Daoy (cell line): ENCODE measurements at regions not wholly inside any gene's neighbourhood (a gene's known extent, or its start where the extent isn't known, plus 50 kb on each side); places are given as distances from the start of the nearest gene placed in this dataset.

Experiments
- DNase-seq: peaks from one replicate; pipeline ENCODE4 v3.0.0-alpha.2; 2015; ENCODE audit warnings: low read depth

DNA sequence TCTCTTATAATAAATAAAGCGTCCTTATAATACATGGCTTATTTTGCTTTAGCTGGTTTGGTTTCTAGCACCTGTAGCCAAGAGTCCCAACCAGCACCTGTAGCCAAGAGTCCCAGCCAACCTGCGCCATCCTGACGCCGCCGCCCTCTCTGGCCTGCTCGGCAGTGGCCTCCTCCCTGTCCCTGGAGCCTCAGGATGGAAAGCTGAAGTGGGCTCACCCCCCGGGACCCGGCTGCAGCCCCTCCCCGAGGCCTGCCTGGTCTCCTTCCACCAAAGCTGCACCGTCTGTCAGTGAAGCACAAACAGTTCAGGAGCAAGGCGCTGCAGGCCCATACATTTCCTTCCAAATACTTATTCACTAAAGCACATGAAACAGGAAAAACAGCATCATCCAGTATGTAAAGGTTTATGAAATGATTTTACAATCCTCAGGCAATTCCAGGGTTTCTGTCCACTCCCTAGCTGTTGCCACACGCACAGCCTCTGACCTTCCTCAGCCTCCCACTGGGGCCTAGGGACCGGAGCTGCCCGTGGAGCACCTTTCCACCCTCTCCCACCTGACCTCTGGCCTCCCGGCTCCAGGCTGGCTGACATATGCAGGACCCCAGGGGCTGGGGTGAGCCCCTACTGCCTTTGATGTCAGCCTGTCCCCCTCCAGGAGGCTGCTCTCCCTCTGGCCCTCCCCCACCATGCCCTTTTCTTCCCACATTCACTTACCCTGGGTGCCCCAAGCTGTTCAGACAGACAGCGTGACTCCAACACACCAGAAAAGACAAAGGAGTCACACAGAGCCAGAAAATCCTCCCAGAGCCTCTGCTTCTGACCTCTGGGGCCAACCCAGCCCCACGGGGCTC is 149.6 kb upstream of the PPP2R2D start:
- DNase-seq: no peak

DNA sequence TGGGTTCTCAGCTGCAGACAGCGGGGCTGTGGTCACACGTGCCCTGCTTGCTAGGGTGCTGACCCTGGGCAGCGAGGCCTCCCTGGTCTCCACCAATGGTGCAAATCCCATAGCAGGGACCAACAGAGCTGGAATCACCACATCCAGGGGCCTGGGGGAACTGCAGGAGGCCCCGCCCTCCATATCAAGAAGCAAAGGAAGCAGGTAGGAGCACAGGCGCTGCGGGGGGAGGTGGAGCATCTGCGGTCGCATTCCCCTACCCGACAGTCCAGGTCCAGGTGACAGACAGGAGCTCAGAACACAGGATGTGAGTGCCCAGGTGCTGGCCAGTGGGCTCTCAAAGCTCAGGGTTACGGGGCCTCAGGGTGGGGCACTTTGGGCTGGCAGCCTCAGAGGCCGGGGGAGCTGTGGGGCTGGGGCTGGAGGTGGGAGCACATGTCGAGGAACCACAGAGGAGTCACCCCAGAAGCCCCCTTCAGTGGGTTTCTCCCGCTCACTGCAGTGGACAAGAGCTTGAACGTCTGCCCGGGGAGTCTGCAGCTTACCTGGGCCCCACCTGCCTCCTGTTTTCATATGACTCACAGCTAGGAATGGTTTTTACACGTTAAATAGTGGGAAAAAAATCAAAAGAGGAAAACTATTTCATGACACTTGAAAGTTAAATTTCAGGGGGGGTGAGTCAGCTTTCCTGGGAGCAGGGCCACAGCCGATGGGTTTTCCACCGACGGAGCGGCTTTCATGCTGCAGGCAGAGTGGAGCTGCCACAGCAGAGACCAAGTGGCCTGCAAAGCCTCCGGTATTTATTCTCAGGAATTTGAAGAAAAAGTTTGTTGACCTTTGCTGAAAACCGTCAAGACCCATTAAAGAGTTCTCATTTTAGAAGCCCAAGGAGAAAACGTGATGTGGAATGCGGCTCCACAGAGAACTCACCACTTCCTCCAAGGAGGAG is 148.7 kb upstream of the PPP2R2D start:
- DNase-seq: no peak

DNA sequence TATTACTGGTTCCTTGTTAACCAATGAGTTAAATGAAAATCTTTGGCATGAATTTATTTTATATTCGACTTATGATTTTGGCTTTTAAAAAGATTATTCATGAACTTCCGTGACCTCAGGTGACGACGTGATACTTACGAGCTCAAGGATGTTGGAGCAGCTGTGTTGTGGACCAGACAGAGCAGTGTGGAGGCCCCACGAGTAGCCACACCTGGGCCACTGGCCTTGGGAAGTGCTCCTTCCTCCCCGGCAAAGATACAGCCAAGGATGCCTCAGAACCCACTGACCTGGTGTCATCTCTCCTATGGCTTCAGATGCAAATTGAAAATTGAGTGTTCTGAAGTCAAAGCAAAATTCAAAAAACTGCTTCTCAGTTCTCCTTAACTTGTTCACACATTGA is 147.5 kb upstream of the PPP2R2D start:
- no peak for DNase-seq

DNA sequence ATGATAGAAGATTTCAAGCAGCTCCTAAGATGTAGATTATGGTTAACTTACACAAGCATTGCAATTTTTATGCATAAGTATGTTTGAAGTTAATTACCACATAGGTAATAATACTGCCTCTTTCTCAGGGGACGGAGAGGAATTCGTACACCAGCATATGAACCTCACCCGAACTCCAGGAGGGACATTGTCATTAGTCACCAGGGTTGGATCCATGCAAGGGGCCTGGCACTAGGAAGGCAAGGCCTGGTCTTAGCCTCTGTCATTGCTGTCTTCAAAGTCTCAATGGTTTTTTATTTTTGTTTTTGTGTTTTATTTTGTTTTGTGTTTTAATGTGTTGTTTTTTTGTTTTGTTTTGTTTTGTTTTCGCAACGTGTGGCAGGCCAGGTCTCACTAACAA is 145.6 kb upstream of the PPP2R2D start:
- peak; percentile 47 for DNase-seq

DNA sequence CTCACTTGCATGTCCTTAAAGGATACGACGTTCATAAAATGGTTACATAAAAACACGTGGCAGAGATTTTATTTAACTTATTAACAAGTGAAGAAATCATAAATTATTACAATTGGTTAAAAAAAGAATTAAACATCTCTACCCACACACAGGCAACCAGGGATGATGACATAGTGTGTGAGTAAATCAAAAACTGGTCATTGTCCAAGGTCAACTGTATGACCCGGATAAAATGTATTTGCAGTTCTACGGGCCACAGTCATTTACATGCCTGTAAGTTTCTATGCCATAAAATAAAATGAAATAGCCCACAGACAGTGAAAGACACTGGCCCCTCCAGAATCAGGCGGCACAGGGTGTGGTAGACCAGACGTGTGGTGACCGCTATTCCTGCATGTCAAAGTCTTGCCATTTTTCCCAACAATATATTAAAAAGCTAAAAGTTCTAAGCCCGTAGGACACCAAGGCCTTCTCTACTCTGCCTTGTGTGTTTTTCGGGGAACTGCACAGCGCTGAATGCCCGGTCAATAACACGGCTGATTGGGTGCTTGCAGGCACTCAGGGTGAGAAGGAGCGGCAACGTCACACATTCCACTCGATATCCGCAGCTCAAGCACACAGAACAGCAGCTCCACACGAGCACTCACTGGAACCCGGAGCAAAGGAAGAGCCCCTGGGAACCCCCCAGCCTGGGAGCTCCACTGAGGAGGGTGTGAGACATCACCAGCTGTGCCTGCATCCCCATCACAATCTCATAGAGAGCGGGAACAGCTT is 143.3 kb upstream of the PPP2R2D start:
- no peak for DNase-seq

DNA sequence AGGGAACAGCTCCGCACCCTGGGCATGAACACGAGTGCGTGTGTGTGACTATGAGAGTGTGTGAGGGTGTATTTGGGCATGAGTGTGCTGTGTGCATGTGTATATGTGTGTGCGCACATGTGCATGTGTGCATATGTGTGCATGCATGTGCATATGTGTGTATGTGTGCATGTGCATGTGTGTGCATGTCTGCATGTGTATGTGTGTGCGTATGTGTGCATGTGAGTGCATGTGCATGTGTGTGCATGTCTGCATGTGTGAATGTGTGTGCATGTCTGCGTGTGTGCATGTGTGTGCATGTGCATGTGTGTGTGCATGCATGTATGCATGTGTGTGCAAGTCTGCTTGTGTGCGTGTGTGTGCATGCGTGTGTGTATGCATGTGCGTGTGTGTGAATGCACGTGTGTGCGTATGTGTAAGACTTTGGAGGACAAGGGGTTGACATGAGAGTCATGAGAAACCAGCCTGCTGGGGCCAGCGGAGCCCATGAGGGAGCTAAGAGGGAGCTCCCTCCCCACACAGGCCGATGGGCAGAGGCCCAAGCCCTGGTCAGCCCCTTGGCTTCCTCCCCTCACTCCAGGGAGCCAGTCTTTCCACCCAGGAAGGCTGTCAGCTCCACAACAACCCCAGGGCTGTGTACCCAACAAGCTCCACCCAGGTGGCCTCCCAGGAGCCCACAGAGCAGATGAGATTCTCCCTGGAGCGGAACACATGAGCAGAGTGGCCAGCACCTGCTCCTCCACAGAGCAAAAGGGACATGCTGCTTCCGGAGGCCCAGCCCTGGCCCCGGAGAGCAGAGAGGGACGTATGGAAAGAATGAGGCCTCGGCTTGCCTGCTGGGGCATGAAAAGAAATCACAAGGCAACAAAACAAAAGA is 142.5 kb upstream of the PPP2R2D start:
- DNase-seq: no peak

DNA sequence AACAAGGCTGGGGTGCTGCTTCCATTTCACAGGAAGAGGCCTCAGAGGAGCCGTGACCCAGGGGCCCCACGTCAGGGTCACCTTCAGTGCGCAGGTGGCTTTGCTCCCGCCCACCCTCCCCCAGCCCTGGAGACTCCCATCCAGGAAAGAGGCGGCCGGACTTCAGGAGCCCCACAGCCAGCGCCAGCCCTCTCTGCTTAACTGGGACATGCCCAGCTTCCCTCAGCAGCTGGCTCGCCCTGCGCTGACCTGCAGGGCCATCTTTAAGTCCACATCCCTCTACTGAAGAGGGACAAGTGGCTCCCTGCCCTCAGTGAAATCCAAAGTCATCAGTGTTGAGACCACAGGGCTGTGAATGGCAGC is 141.9 kb upstream of the PPP2R2D start:
- DNase-seq: no peak

DNA sequence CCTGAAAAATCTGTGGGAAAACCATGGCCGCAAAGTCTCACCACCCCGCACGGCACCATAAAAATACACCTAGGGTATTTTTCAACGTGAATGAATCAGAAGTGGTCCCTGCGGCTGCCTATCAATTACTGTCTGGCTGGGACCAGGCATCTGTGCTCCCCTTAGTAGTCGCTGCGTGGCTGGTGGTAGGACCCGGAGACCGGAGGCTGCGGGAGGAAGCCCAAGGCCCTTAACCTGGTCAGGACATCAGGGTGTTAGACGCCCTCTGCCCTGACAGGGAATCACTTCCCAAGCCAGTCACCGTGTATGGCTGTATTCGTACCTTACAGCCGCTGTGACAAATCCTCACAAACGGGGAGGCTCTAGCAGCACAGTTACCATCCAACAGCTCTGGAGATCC is 141.5 kb upstream of the PPP2R2D start:
- no peak for DNase-seq

DNA sequence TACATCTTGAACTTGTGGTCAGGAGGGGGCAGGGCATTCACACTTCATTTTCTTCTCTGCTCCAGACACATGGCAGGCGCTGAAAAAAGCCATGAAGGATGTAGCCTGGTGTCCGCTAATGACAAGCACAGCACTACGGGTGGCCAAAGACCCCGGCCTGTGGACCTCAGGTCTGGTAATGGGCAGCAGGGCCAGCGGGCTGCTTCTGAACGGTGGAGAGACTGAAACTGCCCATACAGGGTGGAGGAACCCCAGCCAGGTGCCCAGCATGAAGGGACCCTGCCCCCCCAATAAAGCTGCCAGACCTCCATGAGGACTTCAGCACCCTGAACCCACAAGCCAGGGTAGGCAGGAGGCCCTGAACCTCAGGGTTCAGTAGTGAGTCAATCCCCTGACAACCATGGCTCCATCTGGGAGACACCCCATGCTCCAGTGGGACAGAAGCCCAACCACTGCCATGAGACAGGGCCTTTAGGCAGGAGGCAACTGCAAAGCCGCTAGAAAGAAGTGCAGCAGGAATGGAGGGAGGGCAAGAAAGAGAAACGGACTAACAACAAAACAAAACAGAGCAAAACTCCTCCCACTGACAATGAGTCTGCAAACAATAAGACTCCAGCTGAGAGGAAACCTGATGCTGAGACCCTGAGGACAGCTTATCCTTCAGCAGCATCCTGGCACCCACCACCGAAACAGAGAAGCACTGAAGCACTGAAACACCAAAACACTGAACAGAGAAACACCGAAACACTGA is 140.2 kb upstream of the PPP2R2D start:
- DNase-seq: no peak

DNA sequence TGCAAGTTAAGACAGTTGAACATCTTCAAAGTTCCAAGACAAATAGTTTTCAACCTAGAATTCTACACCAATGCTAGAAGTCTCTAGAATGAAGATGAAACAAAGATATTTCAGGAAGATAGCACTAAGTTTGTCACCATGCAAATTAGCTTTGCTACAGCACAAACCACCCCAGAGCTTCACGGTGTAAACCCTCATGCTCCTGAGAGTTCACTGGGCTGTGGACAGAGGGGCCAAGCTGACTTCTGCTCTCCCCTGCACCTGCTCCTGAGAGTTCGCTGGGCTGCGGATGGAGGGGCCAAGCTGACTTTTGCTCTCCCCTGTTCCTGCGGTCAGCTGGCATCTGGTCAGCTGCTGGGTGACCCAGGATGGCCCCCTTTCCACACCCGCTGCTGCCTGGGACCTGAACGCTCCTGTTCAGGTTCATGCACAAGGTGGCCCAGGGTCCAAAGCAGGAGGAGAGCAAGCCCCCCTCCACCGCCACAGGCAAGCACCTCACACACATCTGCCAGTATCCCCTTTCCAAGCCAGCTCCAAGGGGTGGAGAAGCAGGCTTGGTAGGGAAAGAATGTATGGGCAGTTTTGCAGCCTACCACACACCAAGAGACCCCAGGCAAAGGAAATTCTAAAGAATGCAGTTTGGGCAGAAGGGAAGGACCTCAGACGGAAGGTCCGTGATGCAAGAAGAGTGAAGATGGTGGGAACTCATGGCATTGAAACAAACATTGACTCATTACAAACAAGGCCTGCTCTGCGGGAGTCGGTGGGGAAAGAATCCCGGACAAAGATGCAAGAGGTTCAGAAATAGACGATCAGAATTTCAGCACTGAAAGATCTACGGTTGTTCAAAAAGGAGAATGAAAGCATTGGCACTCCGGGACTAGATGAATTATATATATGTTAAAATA is 137.8 kb upstream of the PPP2R2D start:
- DNase-seq: peak; percentile 33

DNA sequence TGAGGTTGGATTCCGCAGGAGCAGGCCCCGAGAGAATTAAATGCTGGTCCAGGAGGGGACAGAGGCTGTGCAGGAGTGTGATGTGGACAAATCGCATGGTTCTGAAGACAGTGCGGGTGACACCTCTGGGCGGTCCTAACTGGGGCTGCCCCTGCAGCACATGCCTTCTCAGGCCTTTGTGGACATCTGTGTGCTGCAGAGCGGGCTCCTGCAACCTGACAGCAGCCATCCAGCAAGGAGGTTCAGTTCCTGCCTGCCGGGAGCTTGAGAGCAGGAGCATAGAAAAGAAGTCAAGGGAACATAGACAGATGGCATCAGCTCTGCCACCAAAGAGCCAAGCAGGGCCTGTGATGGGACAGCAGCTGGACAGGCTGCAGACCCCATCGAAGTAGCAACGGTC is 135.9 kb upstream of the PPP2R2D start:
- no peak for DNase-seq

DNA sequence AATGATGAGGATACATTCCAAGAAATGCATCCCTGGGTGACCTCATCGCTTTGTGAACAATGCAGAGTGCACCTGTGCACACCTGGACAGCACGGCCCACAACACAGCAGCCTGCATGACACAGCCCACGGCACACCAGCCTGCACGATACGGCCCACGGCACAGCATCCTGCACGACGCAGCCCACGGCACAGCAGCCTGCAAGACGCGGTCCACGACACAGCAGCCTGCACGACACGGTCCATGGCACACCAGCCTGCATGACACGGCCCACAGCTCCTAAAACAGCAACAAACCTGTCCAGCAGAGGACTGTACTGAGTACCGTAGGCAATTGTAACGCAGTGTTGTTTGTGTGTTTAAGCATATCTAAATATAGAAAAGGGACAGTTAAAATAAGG is 134.7 kb upstream of the PPP2R2D start:
- no peak for DNase-seq

DNA sequence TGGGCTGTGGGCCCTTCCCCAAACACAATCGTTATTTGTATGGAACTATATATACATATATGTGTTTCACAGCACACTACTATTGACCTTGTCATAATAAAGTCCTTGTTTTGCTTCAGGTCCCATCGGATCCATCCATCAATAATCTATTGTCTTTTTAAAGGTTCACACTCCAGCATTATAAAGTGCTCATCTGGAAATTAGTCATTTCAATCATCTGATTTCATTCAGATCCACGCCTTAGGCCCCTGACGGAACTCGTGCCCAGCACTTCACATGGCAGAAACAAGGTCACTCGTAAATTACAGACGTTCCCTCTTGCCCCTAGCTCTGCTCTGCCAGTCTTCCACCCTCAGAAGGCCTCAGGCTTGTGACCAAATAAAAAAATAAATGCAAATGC is 133.1 kb upstream of the PPP2R2D start:
- DNase-seq: no peak

DNA sequence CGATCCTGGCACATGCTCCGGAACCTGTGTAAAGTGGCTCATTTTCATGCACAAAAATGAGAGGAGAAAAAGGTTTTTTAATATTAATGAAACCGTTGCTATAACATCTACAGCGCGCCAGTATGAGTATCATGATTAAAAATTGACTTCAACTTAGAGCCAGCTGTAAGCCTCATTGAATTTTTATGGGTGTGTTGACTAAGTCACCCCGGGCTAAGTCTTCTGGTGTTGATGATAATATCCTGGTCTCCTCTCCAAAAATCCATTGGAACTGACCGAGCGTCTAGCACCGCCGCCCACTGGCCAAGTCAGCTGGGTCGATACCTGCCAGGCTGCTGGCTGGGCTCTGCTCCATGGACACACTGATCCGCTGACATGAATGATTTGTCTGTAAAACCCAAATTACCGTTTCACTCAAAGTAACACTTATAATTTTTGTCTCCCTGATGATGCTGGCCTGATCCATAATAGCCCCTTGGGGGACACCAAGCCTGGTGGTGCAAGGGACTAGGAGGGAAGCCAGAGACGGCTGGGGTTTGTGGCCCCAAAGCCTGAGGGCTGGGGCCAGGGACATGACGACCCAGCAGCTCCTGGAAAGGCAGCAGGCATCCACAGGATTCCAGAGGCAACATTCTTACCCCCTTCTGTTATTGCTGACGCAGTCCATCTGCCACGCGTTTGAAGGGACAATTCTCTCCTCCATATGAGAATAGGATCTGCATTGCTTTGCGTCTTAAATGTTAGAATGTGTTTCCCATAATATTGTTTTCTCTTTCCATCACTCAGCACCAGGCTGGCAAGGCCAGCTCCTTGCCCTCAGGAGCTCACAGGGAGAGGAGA is 131.0 kb upstream of the PPP2R2D start:
- DNase-seq: no peak

DNA sequence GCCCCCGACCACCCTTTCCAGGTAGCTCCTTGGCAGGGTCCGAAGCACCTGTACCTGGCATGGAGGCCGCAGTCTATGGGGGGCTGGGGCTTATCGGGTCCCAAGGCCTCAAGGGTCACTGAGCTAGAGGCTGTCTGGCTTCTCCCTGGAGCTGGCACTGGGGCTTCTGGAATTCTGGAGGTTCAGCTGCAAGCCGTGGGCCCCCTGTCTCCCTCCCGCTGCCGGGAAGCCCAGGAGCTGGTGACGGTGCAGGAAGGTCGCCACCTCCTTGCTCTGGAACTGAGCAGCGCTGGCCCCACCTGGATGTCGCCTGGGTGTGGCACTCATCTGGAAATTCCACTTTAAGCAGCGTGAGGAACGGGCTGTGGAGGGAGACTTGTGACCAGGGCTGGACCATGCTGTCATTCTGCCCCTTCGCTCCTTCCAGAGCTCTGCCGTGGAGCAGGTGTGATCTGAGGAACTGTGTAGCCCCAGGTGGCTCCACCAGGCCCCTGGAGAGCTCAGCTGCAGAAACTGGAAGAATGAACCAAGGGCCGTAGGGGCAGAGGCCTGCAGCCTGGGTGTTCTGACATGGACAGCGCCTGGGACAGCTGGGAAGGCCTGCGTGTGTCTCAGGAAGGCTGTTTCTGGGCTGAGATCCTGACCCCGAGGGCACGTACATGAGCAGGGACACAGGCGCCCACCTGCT is 129.7 kb upstream of the PPP2R2D start:
- DNase-seq: no peak

DNA sequence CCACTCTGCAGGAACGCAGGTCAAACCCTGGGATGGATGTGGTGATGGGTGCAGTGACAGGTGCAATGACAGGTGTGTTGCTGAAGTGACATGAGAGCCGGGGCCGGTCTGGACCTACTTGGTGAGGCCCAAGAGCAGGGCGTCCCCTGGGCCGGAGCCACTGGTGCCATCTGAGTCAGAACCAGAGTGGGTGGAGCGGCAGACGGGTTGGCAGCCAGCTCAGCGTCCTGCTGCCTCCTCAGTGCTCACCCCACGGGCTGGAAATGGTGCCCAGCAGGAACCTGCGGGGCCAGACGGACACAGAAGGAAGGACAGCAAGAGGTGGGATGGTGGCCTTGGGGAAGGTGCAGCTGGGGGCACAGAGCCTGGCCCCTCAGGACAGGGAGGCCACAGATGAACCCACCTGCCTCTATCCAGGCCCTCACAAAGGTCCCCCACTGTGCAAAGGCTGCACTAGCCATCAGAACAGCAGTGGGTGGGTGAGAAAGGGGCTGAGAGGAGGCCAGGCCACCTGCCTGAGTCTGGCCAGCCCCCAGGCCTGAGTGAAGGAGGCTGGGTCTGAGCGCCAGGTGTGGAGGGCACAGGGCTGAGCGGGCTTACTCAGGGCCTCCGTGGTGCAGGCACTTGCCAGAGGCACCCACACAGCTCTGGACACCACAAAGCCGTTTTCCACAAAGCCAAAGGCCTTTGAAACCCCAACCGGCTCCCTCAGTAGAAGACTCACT is 129.0 kb upstream of the PPP2R2D start:
- no peak for DNase-seq

DNA sequence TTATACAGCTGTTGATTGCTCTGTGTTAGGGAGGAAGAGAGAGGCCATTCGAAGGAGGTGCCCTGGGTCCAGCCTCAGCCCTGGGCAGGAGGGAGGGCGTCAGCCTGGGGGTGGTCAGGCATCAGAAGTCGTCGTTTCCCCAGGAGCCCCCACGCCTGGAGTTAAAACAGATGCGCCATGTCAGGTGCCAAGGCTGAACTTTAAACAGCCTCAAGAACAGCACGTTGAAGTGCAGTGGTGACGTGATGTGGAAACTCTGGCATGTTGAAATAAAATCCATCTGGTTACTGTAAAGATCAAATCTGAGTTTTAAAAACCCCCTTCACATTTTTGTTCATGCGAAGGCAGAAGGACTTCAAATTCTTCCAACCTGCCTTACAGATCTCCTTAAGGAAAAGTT is 128.4 kb upstream of the PPP2R2D start:
- DNase-seq: no peak
